ENCODE measurements at regions not wholly inside any gene's neighbourhood (a gene's known extent, or its start where the extent isn't known, plus 50 kb on each side); places are given as distances from the start of the nearest gene placed in this dataset.

GRCh38 chr4:141833209-141833608, 196.8 kb downstream of the IL15 start:
- H3K4me3 ChIP-seq, result no peak overlapping the region
- no peak for FAIRE-seq
- no peak for TF ChIP-seq ZNF592 (IDR thresholded peaks at IDR 0.05)
- TF ChIP-seq MEF2A (IDR thresholded peaks at IDR 0.05; ENCODE audit: control insufficient read depth, low read depth, low read length), result no peak
- TF ChIP-seq ELF4 (CRISPR knock-in tag; IDR thresholded peaks at IDR 0.05), result no peak
- TF ChIP-seq ETS1 (conservative IDR thresholded peaks at IDR 0.05; ENCODE audit: control insufficient read depth, low read depth, low read length), result no peak
- no peak for TF ChIP-seq SIN3B (IDR thresholded peaks at IDR 0.05; ENCODE audit: low read depth)
- no peak for TF ChIP-seq BCL6 (CRISPR knock-in tag; IDR thresholded peaks at IDR 0.05)
- no peak for TF ChIP-seq E2F1 (CRISPR knock-in tag; IDR thresholded peaks at IDR 0.05)
- TF ChIP-seq ZNF263 (CRISPR knock-in tag; IDR thresholded peaks at IDR 0.05; ENCODE audit: borderline replicate concordance), result no peak
- no peak for TF ChIP-seq MAFF (IDR thresholded peaks at IDR 0.05; ENCODE audit: low read length)

More at GRCh38 chr4:141833209-141833608, 196.8 kb downstream of the IL15 start:
- POLR2A ChIA-PET, result no interaction called here
- no peaks in the 10 kb centered on the region for H3K79me2 ChIP-seq (ENCODE audit: control insufficient read depth, insufficient read depth, low read length)
- no peaks in the 10 kb centered on the region for H4K20me1 ChIP-seq (replicated peaks; ENCODE audit: control insufficient read depth, insufficient read depth, low read length)
- H3K9me1 ChIP-seq (ENCODE audit: control insufficient read depth, insufficient read depth, low read length), result no peaks in the 10 kb centered on the region
- no peak for DNase-seq (ENCODE audit: extremely low read depth in 1 of 4, low spot score in 3 of 4)
- no peaks in the 10 kb centered on the region for H3K4me1 ChIP-seq (replicated peaks in 1 of 2; ENCODE audit: control insufficient read depth in 2 of 2, insufficient read depth in 2 of 2, low read length in 2 of 2)
- intact Hi-C loops (cut with micrococcal nuclease), result no loop called here
- no peak overlapping the region for H3K4me2 ChIP-seq (ENCODE audit: insufficient read depth, low read length)
- CTCF ChIA-PET (ENCODE audit: low intra/inter-chr PET ratio), result interaction anchor here (0.5 kb wide), 1 partner anchor 1065 kb away, joined by 3 read pairs; no protein-coding TSS in a partner anchor
- no peaks in the 10 kb centered on the region for H3K27me3 ChIP-seq (ENCODE audit: control insufficient read depth in 2 of 2, insufficient read depth in 2 of 2, low read length in 2 of 2)
- no peak overlapping the region for H3K9ac ChIP-seq (ENCODE audit: insufficient read depth in 1 of 2, low read depth in 2 of 2, low read length in 2 of 2)
- no peaks in the 10 kb centered on the region for H3K36me3 ChIP-seq (ENCODE audit: control insufficient read depth, insufficient read depth, low read length)
- no peak overlapping the region for H3K27ac ChIP-seq (ENCODE audit: extremely low read depth, low read depth, low read length)
- H3K9me3 ChIP-seq (replicated peaks; ENCODE audit: control insufficient read depth, insufficient read depth, low read depth, low read length), result no peaks in the 10 kb centered on the region
- WGBS (ENCODE audit: insufficient coverage, low coverage, missing lambda C conversion rate), result 1% methylated on average over 4 of the region's 4 CpGs
- in situ Hi-C loops (cut with MboI), result no loop called here
- BruUV-seq (replicated peaks), result no TSS peak
- no peak for ATAC-seq
- no peak overlapping the region for H2AFZ ChIP-seq (ENCODE audit: low read depth, low read length)

Measured in K562 (cell line).